ENCODE measurements at regions not wholly inside any gene's neighbourhood (a gene's known extent, or its start where the extent isn't known, plus 50 kb on each side); places are given as distances from the start of the nearest gene placed in this dataset.

- no peak overlapping the region for H3K27ac ChIP-seq
- H3K9me3 ChIP-seq = no peaks in the 10 kb centered on the region
- H3K4me3 ChIP-seq = no peak overlapping the region
- H3K4me1 ChIP-seq = no peaks in the 10 kb centered on the region
- no peak for DNase-seq (ENCODE audit: low spot score)
- no peak for TF ChIP-seq CTCF (IDR thresholded peaks at IDR 0.05)
- H3K27me3 ChIP-seq = no peaks in the 10 kb centered on the region
- no peaks in the 10 kb centered on the region for H3K36me3 ChIP-seq
Observed at GRCh38 chr12:58288190-58288589, 346.8 kb downstream of the ATP23 start.

GRCh38 chr12:58291106-58291505 lies 349.7 kb downstream of the ATP23 start:
- Histone ChIP-seq H3K36me3 (no peaks in the 10 kb centered on the region), H3K27ac (no peak overlapping the region), H3K27me3 (no peaks in the 10 kb centered on the region), H3K4me1 (no peaks in the 10 kb centered on the region), H3K9me3 (no peaks in the 10 kb centered on the region), H3K4me3 (no peak overlapping the region)
- no peak for DNase-seq (ENCODE audit: low spot score)
- no peak for TF ChIP-seq CTCF (IDR thresholded peaks at IDR 0.05)

DNA sequence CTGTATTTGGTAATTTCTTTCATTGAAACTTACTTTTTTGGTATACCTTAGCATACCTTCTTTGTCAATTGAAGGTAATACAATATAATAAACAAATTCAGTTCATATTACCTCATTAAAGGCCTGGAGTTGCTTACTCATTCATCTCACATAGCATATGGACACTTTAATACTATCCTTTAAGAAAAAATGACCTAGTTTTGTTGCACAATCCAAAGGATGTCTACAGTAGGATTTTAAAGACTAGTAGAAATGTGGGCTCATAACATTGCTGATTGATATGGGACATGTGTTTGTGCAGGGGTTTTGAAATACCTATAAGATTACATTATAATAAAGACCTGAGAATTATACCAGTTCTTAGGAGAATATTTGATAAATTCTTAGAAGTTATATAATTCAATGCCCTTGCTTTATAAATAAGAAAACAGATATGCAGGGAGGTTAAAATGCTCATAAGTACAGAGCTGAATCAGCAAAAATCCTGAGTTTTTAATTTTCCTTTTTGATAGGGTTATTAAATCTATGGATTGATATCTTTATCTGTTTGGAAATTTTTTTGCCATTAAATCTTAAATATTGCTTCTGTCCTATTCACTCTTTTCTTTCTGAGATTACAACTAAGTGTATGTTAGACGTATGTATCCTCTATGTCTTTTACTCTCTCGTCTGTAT lies 352.1 kb downstream of the ATP23 start:
- H3K27me3 ChIP-seq = no peaks in the 10 kb centered on the region
- no peak for TF ChIP-seq CTCF (IDR thresholded peaks at IDR 0.05)

DNA sequence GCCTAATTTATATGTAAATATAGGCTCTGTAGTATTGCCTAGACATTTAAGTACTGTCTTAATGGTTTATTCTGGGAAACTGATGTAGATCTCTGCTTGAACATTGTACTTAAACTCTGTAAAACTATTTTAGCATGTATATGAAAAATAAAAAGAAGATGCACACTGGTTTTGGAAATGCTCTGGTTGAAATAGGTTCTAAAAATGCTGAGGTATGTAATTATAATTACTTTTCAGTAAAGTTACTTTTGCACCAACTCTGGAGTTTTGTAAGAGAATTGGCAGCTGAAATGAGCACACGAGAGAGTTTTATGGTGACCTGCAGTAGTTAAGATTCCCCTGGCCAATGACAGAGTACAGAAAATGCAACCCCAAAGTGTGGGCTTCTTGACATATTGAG lies 353.9 kb downstream of the ATP23 start:
- Histone ChIP-seq H3K4me3 (no peak overlapping the region), H3K4me1 (no peaks in the 10 kb centered on the region), H3K27me3 (no peaks in the 10 kb centered on the region), H3K27ac (no peak overlapping the region), H3K36me3 (no peaks in the 10 kb centered on the region), H3K9me3 (no peaks in the 10 kb centered on the region)
- no peak for DNase-seq (ENCODE audit: low spot score)
- no peak for TF ChIP-seq CTCF (IDR thresholded peaks at IDR 0.05)

More for the DNA sequence above, 352.1 kb downstream of the ATP23 start:
- no peak for DNase-seq (ENCODE audit: low spot score)
- no peaks in the 10 kb centered on the region for H3K9me3 ChIP-seq
- H3K36me3 ChIP-seq = no peaks in the 10 kb centered on the region
- H3K4me3 ChIP-seq = no peak overlapping the region
- H3K27ac ChIP-seq = no peak overlapping the region
- H3K4me1 ChIP-seq = no peaks in the 10 kb centered on the region

DNA sequence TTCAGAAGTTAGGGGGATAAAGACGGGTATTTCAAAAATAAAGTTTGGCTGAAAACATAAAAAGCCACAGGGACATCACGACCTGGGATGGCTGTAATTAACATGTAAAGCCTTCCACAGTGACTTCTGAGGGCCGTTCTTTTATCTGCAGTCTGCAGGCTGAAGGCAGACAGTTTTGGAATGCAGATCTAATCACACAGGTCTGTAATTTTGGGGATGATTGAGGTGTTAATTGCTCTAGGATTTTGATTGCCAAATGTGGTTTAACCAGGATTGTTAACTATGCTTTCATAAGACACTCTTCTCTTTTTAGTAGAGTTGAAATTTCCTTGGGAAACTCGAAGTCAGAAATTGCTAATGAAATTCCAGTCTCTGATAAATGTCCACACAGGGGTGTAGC lies 355.5 kb downstream of the ATP23 start:
- no peak for TF ChIP-seq CTCF (IDR thresholded peaks at IDR 0.05)
- H3K36me3 ChIP-seq = no peaks in the 10 kb centered on the region
- H3K9me3 ChIP-seq = no peaks in the 10 kb centered on the region
- no peak for DNase-seq (ENCODE audit: low spot score)
- H3K4me1 ChIP-seq = no peaks in the 10 kb centered on the region
- no peak overlapping the region for H3K4me3 ChIP-seq
- no peak overlapping the region for H3K27ac ChIP-seq
- H3K27me3 ChIP-seq = no peaks in the 10 kb centered on the region

DNA sequence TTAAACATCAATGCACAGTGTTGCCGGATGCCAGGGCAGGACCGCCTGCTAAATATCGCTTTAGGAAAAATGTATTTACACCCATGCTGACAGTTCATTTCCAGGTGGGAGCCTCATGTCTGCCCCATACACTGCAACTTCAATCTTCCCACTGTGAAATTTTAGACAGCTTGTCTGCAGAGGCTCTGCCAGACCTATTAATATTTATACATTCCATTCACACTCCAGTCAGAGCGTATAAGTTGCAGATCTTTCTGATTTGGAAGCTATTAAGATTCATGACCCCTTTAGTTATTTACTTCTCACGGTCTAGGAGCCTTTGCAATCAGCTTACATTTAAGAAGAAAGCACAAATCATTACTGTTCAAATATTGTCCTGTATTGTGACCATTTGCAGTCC lies 357.4 kb downstream of the ATP23 start:
- Histone ChIP-seq H3K27me3 (no peaks in the 10 kb centered on the region), H3K36me3 (no peaks in the 10 kb centered on the region), H3K27ac (no peak overlapping the region), H3K4me3 (no peak overlapping the region), H3K9me3 (no peaks in the 10 kb centered on the region), H3K4me1 (no peaks in the 10 kb centered on the region)
- DNase-seq (ENCODE audit: low spot score) = no peak
- no peak for TF ChIP-seq CTCF (IDR thresholded peaks at IDR 0.05)
